ENCODE measurements at regions not wholly inside any gene's neighbourhood (a gene's known extent, or its start where the extent isn't known, plus 50 kb on each side); places are given as distances from the start of the nearest gene placed in this dataset.

- Mint-ChIP-seq H3K27me3 (no peaks in the 10 kb centered on the region), H3K27ac (no peak overlapping the region), H3K4me3 (no peak overlapping the region), H3K4me1 (ENCODE audit: low read depth) (no peaks in the 10 kb centered on the region), H3K36me3 (ENCODE audit: low read depth) (no peaks in the 10 kb centered on the region), H3K9me3 (peaks cover 2% of the 10 kb centered on the region)
- intact Hi-C loops (cut with DNase I, micrococcal nuclease) = no loop called here
- TF ChIP-seq, protein P1, sequence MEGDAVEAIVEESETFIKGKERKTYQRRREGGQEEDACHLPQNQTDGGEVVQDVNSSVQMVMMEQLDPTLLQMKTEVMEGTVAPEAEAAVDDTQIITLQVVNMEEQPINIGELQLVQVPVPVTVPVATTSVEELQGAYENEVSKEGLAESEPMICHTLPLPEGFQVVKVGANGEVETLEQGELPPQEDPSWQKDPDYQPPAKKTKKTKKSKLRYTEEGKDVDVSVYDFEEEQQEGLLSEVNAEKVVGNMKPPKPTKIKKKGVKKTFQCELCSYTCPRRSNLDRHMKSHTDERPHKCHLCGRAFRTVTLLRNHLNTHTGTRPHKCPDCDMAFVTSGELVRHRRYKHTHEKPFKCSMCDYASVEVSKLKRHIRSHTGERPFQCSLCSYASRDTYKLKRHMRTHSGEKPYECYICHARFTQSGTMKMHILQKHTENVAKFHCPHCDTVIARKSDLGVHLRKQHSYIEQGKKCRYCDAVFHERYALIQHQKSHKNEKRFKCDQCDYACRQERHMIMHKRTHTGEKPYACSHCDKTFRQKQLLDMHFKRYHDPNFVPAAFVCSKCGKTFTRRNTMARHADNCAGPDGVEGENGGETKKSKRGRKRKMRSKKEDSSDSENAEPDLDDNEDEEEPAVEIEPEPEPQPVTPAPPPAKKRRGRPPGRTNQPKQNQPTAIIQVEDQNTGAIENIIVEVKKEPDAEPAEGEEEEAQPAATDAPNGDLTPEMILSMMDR (IDR thresholded peaks at IDR 0.05) = no peak
- ATAC-seq (ENCODE audit: poor library complexity) = no peak
- no peak for DNase-seq
- POLR2A ChIA-PET = no interaction called here
- Histone ChIP-seq H3K27ac (ENCODE audit: low read depth in 1 of 2, low read length in 2 of 2) (no peak overlapping the region), H3K27me3 (ENCODE audit: control insufficient read depth in 1 of 2, insufficient read depth in 2 of 2, low read length in 2 of 2) (no peaks in the 10 kb centered on the region), H3K36me3 (ENCODE audit: insufficient read depth, low read length) (no peaks in the 10 kb centered on the region), H3K4me1 (ENCODE audit: insufficient read depth, low read length) (no peaks in the 10 kb centered on the region), H3K4me3 (ENCODE audit: low read length) (no peak overlapping the region), H3K9me3 (ENCODE audit: control insufficient read depth in 1 of 2, insufficient read depth in 1 of 2, low read length in 2 of 2) (no peaks in the 10 kb centered on the region)
- CTCF ChIA-PET = no interaction called here
These were observed 999.7 kb upstream of the ALCAM start for GRCh38 chr3:104367000-104367399.

DNA sequence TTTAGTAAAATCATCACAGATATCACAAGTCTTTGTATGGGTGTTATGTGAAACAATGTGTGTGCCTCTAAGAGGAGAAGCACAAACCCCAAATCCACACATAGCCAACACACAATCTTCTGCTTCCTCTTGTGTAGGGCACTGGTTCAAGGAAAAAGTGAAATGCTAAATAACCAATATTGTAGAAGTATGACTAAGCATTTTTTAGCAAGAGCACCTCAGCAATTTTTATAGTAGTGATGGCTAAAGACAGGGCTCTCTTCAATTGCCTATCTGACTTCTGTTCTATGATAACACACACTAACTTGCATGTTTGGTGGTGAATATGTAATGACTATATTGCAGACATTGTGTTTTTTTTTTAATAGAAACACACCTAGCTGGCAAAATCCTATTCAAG is 997.9 kb upstream of the ALCAM start:
- Mint-ChIP-seq H3K27me3 (no peaks in the 10 kb centered on the region), H3K36me3 (ENCODE audit: low read depth) (no peaks in the 10 kb centered on the region), H3K4me1 (ENCODE audit: low read depth) (no peaks in the 10 kb centered on the region), H3K9me3 (peaks cover 2% of the 10 kb centered on the region), H3K4me3 (no peak overlapping the region), H3K27ac (no peak overlapping the region)
- ChIA-PET POLR2A (no interaction called here), CTCF (no interaction called here)
- Histone ChIP-seq H3K4me3 (ENCODE audit: low read length) (no peak overlapping the region), H3K27me3 (ENCODE audit: control insufficient read depth in 1 of 2, insufficient read depth in 2 of 2, low read length in 2 of 2) (no peaks in the 10 kb centered on the region), H3K36me3 (ENCODE audit: insufficient read depth, low read length) (no peaks in the 10 kb centered on the region), H3K9me3 (ENCODE audit: control insufficient read depth in 1 of 2, insufficient read depth in 1 of 2, low read length in 2 of 2) (no peaks in the 10 kb centered on the region), H3K27ac (ENCODE audit: low read depth in 1 of 2, low read length in 2 of 2) (no peak overlapping the region), H3K4me1 (ENCODE audit: insufficient read depth, low read length) (no peaks in the 10 kb centered on the region)
- no peak for DNase-seq
- intact Hi-C loops (cut with DNase I, micrococcal nuclease) = no loop called here
- TF ChIP-seq, protein P1 (IDR thresholded peaks at IDR 0.05) = no peak
- no peak for ATAC-seq (ENCODE audit: poor library complexity)

DNA sequence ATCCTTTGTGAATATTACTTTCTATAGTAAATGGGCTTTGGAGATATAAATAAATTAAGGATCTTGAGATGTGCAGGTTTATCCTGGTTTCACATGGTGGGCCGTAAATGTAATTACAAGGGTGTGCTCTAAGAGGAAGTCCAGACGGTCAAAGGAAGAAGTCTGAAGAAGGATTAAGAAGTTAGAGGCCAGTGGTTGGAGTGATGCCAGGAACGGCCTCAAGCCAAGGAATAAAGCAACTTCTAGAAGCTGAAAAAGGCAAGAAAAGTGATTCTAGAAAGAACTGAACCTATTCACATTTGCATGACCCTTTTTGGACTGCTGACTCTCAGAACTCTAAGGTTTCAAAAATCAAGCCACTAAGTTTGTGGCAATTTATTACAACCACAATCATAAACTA is 981.3 kb upstream of the ALCAM start:
- intact Hi-C loops (cut with DNase I, micrococcal nuclease) = no loop called here
- Mint-ChIP-seq H3K4me3 (no peak overlapping the region), H3K27me3 (no peaks in the 10 kb centered on the region), H3K27ac (no peak overlapping the region), H3K36me3 (ENCODE audit: low read depth) (no peaks in the 10 kb centered on the region), H3K9me3 (no peaks in the 10 kb centered on the region), H3K4me1 (ENCODE audit: low read depth) (no peaks in the 10 kb centered on the region)
- Histone ChIP-seq H3K4me1 (ENCODE audit: insufficient read depth, low read length) (no peaks in the 10 kb centered on the region), H3K27ac (ENCODE audit: low read depth in 1 of 2, low read length in 2 of 2) (no peak overlapping the region), H3K4me3 (ENCODE audit: low read length) (no peak overlapping the region), H3K9me3 (ENCODE audit: control insufficient read depth in 1 of 2, insufficient read depth in 1 of 2, low read length in 2 of 2) (no peaks in the 10 kb centered on the region), H3K27me3 (ENCODE audit: control insufficient read depth in 1 of 2, insufficient read depth in 2 of 2, low read length in 2 of 2) (no peaks in the 10 kb centered on the region), H3K36me3 (ENCODE audit: insufficient read depth, low read length) (no peaks in the 10 kb centered on the region)
- ATAC-seq (ENCODE audit: poor library complexity) = no peak
- DNase-seq = no peak
- ChIA-PET CTCF (no interaction called here), POLR2A (no interaction called here)
- TF ChIP-seq, protein P1 (IDR thresholded peaks at IDR 0.05) = no peak
